Astrocyte (in vitro differentiated cells and primary cell): ENCODE measurements at regions not wholly inside any gene's neighbourhood (a gene's known extent, or its start where the extent isn't known, plus 50 kb on each side); places are given as distances from the start of the nearest gene placed in this dataset.

Source experiments
- EZH2 ChIP-seq: IDR thresholded peaks from 2 replicates; pipeline ENCODE4 v1.6.1; 2012; ENCODE audit warnings: mild to moderate bottlenecking, low read length, inconsistent platforms; ENCODE audit not compliant: insufficient read depth
- TF ChIP-seq, protein P1 (sequence below): IDR thresholded peaks from 2 replicates; pipeline ENCODE4 v1.5.1; 2011; ENCODE audit warnings: low read depth, mild to moderate bottlenecking, inconsistent platforms, low read length, moderate library complexity; ENCODE audit not compliant: insufficient read depth

DNA sequence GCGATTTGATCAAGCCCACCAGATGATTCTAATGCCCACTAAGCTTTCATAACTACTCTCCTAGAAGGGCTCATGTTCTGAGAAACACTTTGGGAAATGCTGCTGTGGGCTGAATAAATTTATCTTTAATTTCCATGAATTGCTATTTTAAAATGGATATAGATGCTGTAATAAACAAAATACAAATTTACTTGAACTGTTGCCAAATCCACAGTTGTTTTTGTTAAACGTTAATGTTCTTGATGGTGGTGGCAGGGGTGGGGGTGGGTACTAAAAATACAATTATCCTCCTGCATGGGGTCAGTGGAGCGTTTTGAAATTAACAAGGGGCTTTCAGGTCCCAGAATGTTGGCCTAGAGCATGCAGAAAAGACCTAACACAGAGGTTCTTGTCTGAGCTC lies 244.7 kb upstream of the POU3F1 start:
- TF ChIP-seq, protein P1, sequence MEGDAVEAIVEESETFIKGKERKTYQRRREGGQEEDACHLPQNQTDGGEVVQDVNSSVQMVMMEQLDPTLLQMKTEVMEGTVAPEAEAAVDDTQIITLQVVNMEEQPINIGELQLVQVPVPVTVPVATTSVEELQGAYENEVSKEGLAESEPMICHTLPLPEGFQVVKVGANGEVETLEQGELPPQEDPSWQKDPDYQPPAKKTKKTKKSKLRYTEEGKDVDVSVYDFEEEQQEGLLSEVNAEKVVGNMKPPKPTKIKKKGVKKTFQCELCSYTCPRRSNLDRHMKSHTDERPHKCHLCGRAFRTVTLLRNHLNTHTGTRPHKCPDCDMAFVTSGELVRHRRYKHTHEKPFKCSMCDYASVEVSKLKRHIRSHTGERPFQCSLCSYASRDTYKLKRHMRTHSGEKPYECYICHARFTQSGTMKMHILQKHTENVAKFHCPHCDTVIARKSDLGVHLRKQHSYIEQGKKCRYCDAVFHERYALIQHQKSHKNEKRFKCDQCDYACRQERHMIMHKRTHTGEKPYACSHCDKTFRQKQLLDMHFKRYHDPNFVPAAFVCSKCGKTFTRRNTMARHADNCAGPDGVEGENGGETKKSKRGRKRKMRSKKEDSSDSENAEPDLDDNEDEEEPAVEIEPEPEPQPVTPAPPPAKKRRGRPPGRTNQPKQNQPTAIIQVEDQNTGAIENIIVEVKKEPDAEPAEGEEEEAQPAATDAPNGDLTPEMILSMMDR, result no peak
- no peak for TF ChIP-seq EZH2
